K562 (cell line): ENCODE measurements at regions not wholly inside any gene's neighbourhood (a gene's known extent, or its start where the extent isn't known, plus 50 kb on each side); places are given as distances from the start of the nearest gene placed in this dataset.

ENCODE experiments used
- ATAC-seq: fragments of 200-7000 bp; cut with Tn5 transposase; 3 replicates; pipeline ENCODE4 v1.9.1; 2020; ENCODE audit warnings: moderate library complexity
- BruUV-seq: library from RNA; stranded (reverse); fragments of 400-500 nt; replicated peaks from 2 replicates; lab custom pipeline; 2021; lab: Mats Ljungman, UMichigan
- CTCF ChIA-PET: fragments of 300-600 bp; formaldehyde crosslinking; extraction: SDS; loops from one replicate; lab custom pipeline; 2021; ENCODE audit warnings: low intra/inter-chr PET ratio; lab: Yijun Ruan, JAX
- POLR2A ChIA-PET: fragments of 300-600, 350-650 bp; sonication (Branson Sonifier 250); formaldehyde crosslinking; extraction: SDS; loops from one replicate; lab custom pipeline; 2021; ENCODE audit warnings: antibody characterized with exemption, inconsistent platforms; lab: Yijun Ruan, JAX
- DNase-seq, 4 experiments: peaks; one replicate each; pipeline versions ENCODE4 v3.0.0 to v3.0.0-alpha.2; 2011 to 2018; ENCODE audit warnings: low spot score in 3 of 4, mixed read lengths in 3 of 4; ENCODE audit errors: extremely low read depth in 1 of 4
- FAIRE-seq: peaks from 2 replicates; lab custom pipeline; 2011; peaks lifted over from hg19 to GRCh38; lab: Jason Lieb, UNC
- H2AFZ ChIP-seq: 2 replicates; pipeline ENCODE4 v1.6.0; 2011; ENCODE audit warnings: low read depth, low read length, control low read depth, inconsistent platforms
- H3K27ac ChIP-seq: fragments of 200-600 bp; 3 replicates; pipeline ENCODE4 v1.8.0; 2011; ENCODE audit warnings: low read depth, mild to moderate bottlenecking, control low read depth, inconsistent platforms, low read length, moderate library complexity, mixed read lengths; ENCODE audit errors: extremely low read depth
- H3K27me3 ChIP-seq, 2 experiments: fragments of 300-600 bp in 1 of 2; 2 replicates in 1 of 2; 3 replicates in 1 of 2; pipeline versions ENCODE4 v1.6.0 to v1.8.0; 2011; ENCODE audit warnings: inconsistent platforms in 2 of 2, low read length in 2 of 2, mild to moderate bottlenecking in 1 of 2, mixed read lengths in 1 of 2, moderate library complexity in 1 of 2; ENCODE audit not compliant: control insufficient read depth in 2 of 2, insufficient read depth in 2 of 2
- H3K36me3 ChIP-seq: fragments of 300-600 bp; 3 replicates; pipeline ENCODE4 v1.8.0; 2011; ENCODE audit warnings: mild to moderate bottlenecking, low read length, inconsistent platforms; ENCODE audit not compliant: control insufficient read depth, insufficient read depth
- H3K4me1 ChIP-seq, 2 experiments: fragments of 200-600 bp in 1 of 2; replicated peaks in 1 of 2; 2 replicates in 1 of 2; 3 replicates in 1 of 2; pipeline versions ENCODE4 v1.5.1 to v1.8.0; 2011; ENCODE audit warnings: inconsistent platforms in 2 of 2, low read length in 2 of 2, mild to moderate bottlenecking in 1 of 2, mixed read lengths in 1 of 2, moderate library complexity in 1 of 2; ENCODE audit not compliant: control insufficient read depth in 2 of 2, insufficient read depth in 2 of 2
- H3K4me2 ChIP-seq: 2 replicates; pipeline ENCODE4 v1.6.1; 2011; ENCODE audit warnings: low read length, control low read depth, inconsistent platforms, mixed read lengths; ENCODE audit not compliant: insufficient read depth
- H3K4me3 ChIP-seq: fragments of 200-600 bp; sonication (generic), shearing (Covaris generic); 2 replicates; pipeline ENCODE4 v1.5.1; 2016; ENCODE audit warnings: control low read depth, inconsistent platforms
- H3K79me2 ChIP-seq: fragments of 200-600 bp; 3 replicates; pipeline ENCODE4 v1.8.0; 2011; ENCODE audit warnings: low read length, inconsistent platforms; ENCODE audit not compliant: control insufficient read depth, insufficient read depth
- H3K9ac ChIP-seq, 2 experiments: 2 replicates each; pipeline versions ENCODE4 v1.6.0 to v1.6.1; 2011; ENCODE audit warnings: low read depth in 2 of 2, low read length in 2 of 2, control low read depth in 1 of 2, inconsistent platforms in 1 of 2, mild to moderate bottlenecking in 1 of 2, mixed read lengths in 1 of 2; ENCODE audit not compliant: insufficient read depth in 1 of 2
- H3K9me1 ChIP-seq: one replicate; pipeline ENCODE4 v1.6.0; 2011; ENCODE audit warnings: inconsistent platforms, mild to moderate bottlenecking, low read length, moderate library complexity; ENCODE audit not compliant: control insufficient read depth, insufficient read depth
- H3K9me3 ChIP-seq: replicated peaks from 2 replicates; pipeline ENCODE4 v1.5.1; 2011; ENCODE audit warnings: low read depth, low read length, inconsistent platforms; ENCODE audit not compliant: control insufficient read depth, insufficient read depth
- H4K20me1 ChIP-seq: replicated peaks from 2 replicates; pipeline ENCODE4 v1.6.1; 2011; ENCODE audit warnings: low read length, inconsistent platforms, mixed read lengths; ENCODE audit not compliant: control insufficient read depth, insufficient read depth
- DMBX1 ChIP-seq: fragments of 250-450 bp; sonication (Bioruptor Pico); IDR thresholded peaks from 2 replicates; pipeline ENCODE4 v1.8.0; 2022; ENCODE audit warnings: inconsistent platforms, mild to moderate bottlenecking, moderate library complexity, borderline replicate concordance
- ESRRA ChIP-seq: fragments of 450-650 bp; IDR thresholded peaks from 2 replicates; pipeline ENCODE4 v1.6.1; 2014; ENCODE audit warnings: low read depth, mild to moderate bottlenecking, moderate library complexity, borderline replicate concordance
- KDM1A ChIP-seq, 2 experiments: fragments of 450-650 bp; IDR thresholded peaks; 2 replicates each; pipeline ENCODE4 v1.6.1; 2016; ENCODE audit warnings: mild to moderate bottlenecking in 2 of 2
- KLF16 ChIP-seq: IDR thresholded peaks from 2 replicates; pipeline ENCODE4 v1.6.1; 2016; ENCODE audit warnings: antibody characterized with exemption
- SMARCC2 ChIP-seq: fragments of 450-650 bp; IDR thresholded peaks from 2 replicates; pipeline ENCODE4 v1.6.1; 2017; ENCODE audit warnings: antibody characterized with exemption, moderate library complexity, mild to moderate bottlenecking, low read depth
- WGBS: fragments of 100-300 bp; shearing (Covaris generic); methylation state at CpG from one replicate; pipeline ENCODE4 v1.1.6; 2016; ENCODE audit warnings: low coverage, mixed read lengths; ENCODE audit not compliant: insufficient coverage; ENCODE audit errors: missing lambda C conversion rate; 5-methylcytosine and 5-hydroxymethylcytosine counted together
- in situ Hi-C: fragments of 300-500 bp; cut with MboI; formaldehyde crosslinking; loops from 4 replicates; pipeline ENCODE4 v1.15.0; 2018; ENCODE audit warnings: inconsistent platforms, mixed read lengths
- intact Hi-C: fragments of 100-400 bp; cut with micrococcal nuclease; formaldehyde crosslinking; loops from 2 replicates; pipeline ENCODE4 v1.14.2; 2022
- TF ChIP-seq, protein P1 (sequence below): fragments of 450-650 bp; formaldehyde crosslinking; IDR thresholded peaks from 2 replicates; pipeline ENCODE4 v1.4.0; 2020; ENCODE audit warnings: mild to moderate bottlenecking, moderate library complexity

DNA sequence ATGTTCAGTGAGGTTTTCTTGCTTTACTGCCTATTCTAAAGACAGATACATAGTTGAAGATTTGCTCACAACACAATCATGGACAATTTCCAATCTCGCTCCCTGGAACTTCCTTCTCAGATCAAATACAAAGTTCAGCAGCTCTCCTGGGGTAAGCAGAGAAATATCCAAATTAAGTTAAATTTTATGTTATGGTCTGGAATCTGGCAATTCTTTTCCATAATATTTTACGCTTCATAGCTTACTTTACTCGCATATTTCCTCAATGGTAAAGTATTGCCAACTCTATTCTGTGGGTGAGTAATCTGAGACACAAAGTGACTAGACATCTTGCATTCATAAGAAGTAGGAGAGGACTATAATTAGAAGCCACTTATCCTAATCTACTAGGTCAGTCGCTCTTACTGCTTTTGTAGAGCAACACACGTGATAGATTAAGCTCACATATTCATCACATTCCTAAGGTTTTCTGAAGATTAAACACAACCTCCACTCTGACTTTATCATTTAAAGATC, 529.4 kb downstream of the CCDC85A start:
- H3K9me1 ChIP-seq: no peaks in the 10 kb centered on the region
- no TSS peak for BruUV-seq
- ATAC-seq (no peak), FAIRE-seq (no peak), DNase-seq (no peak)
- in situ Hi-C loops (no loop called here), intact Hi-C loops (no loop called here)
- no peak overlapping the region for H2AFZ ChIP-seq
- no peaks in the 10 kb centered on the region for H3K36me3 ChIP-seq
- no peak overlapping the region for H3K4me2 ChIP-seq
- no peaks in the 10 kb centered on the region for H4K20me1 ChIP-seq
- TF ChIP-seq, protein P1, sequence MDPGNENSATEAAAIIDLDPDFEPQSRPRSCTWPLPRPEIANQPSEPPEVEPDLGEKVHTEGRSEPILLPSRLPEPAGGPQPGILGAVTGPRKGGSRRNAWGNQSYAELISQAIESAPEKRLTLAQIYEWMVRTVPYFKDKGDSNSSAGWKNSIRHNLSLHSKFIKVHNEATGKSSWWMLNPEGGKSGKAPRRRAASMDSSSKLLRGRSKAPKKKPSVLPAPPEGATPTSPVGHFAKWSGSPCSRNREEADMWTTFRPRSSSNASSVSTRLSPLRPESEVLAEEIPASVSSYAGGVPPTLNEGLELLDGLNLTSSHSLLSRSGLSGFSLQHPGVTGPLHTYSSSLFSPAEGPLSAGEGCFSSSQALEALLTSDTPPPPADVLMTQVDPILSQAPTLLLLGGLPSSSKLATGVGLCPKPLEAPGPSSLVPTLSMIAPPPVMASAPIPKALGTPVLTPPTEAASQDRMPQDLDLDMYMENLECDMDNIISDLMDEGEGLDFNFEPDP (CRISPR knock-in tag): no peak
- TF ChIP-seq DMBX1 (no peak), ESRRA (no peak), KDM1A (IDR thresholded peaks at IDR 0.05) (no peak), KLF16 (no peak), SMARCC2 (no peak)
- ChIA-PET POLR2A (no interaction called here), CTCF (no interaction called here)
- H3K9me3 ChIP-seq: no peaks in the 10 kb centered on the region
- no peak overlapping the region for H3K9ac ChIP-seq
- no peaks in the 10 kb centered on the region for H3K27me3 ChIP-seq
- WGBS: 2% methylated on average over 5 of the region's 5 CpGs
- H3K4me3 ChIP-seq: no peak overlapping the region
- no peak overlapping the region for H3K27ac ChIP-seq
- no peaks in the 10 kb centered on the region for H3K79me2 ChIP-seq
- H3K4me1 ChIP-seq: no peaks in the 10 kb centered on the region
